ENCODE measurements at regions not wholly inside any gene's neighbourhood (a gene's known extent, or its start where the extent isn't known, plus 50 kb on each side); places are given as distances from the start of the nearest gene placed in this dataset.

DNA sequence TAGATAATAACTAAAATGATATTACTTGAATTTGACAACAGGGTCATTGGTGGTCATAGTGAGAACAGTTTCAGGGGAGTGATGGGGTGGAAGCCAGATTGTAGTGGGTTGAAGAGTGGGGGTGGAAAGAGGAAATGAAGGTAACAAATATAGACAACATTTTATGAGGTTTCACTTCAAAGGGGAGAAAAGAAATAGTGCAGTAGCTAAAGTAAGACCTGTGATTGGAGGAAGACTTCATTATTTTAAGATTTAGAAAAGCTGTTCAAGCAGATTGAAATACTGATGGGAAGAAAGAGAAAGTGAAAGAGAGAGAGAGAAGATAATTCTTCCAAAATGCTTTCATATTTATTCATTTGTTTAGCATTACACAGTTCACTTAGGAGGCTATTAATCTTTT, 52.0 kb upstream of the KCNA3 start:
- Mint-ChIP-seq H3K27me3 (no peaks in the 10 kb centered on the region), H3K27ac (peak overlapping the region; percentile 30 to 83 (median 68)), H3K9me3 (no peaks in the 10 kb centered on the region), H3K4me1 (peaks cover 26 to 42% (median 32%) of the 10 kb centered on the region in 7 donors), H3K36me3 (no peaks in the 10 kb centered on the region), H3K4me3 (peak overlapping the region; percentile 6 to 88 (median 71))
- DNase-seq (peak in 6 of 9 donors; percentile 8 to 48 (median 36)), ATAC-seq (peak; percentile 58)
- ChIA-PET CTCF (interaction anchor here (1.4 kb wide), 1 partner anchor 107 kb away, joined by 4 read pairs; no protein-coding TSS in a partner anchor), POLR2A (interaction anchor here (1.1 to 1.2 kb wide), 2 partner anchors 8 to 12 kb away, joined by 4 to 5 read pairs; no protein-coding TSS in a partner anchor)
- Histone ChIP-seq H3K4me3 (ENCODE audit: low read length) (peak overlapping the region; percentile 31), H3K27me3 (ENCODE audit: control insufficient read depth in 2 of 2, insufficient read depth in 2 of 2, low read length in 2 of 2) (no peaks in the 10 kb centered on the region), H3K36me3 (ENCODE audit: control insufficient read depth in 2 of 3, insufficient read depth in 3 of 3, low read length in 3 of 3) (no peaks in the 10 kb centered on the region), H3K4me1 (ENCODE audit: control insufficient read depth in 2 of 2, insufficient read depth in 2 of 2, low read length in 2 of 2) (peaks cover 24 to 28% of the 10 kb centered on the region in 2 donors), H3K9me3 (ENCODE audit: control insufficient read depth in 2 of 3, low read length in 3 of 3) (no peaks in the 10 kb centered on the region), H3K27ac (ENCODE audit: low read depth, low read length) (peak overlapping the region; percentile 61)
- intact Hi-C loops (cut with micrococcal nuclease) = no loop called here

Measured in naive thymus-derived CD4-positive, alpha-beta T cell (primary cell).